Lower lobe of right lung (tissue), 2 donors: ENCODE measurements at regions not wholly inside any gene's neighbourhood (a gene's known extent, or its start where the extent isn't known, plus 50 kb on each side); places are given as distances from the start of the nearest gene placed in this dataset.

Source experiments
- ATAC-seq, 2 donors: fragments of 200-7000 bp; cut with Tn5 transposase; one replicate each; pipeline ENCODE4 v1.9.1; 2020 to 2022; ENCODE audit warnings: mild to moderate bottlenecking in 2 of 2, moderate library complexity in 2 of 2
- DNase-seq: peaks from one replicate; pipeline ENCODE4 v3.0.0-alpha.2; 2020
- H3K27ac ChIP-seq: fragments of 200-600 bp; one replicate; pipeline ENCODE4 v1.8.0; 2022
- H3K27me3 ChIP-seq: fragments of 200-600 bp; one replicate; pipeline ENCODE4 v1.8.0; 2022; ENCODE audit warnings: low read depth
- H3K36me3 ChIP-seq: fragments of 200-600 bp; one replicate; pipeline ENCODE4 v1.8.0; 2022; ENCODE audit warnings: mild to moderate bottlenecking
- H3K4me1 ChIP-seq: fragments of 200-600 bp; one replicate; pipeline ENCODE4 v1.8.0; 2022
- H3K4me3 ChIP-seq: fragments of 200-600 bp; one replicate; pipeline ENCODE4 v1.8.0; 2022; ENCODE audit warnings: mild to moderate bottlenecking
- H3K9me3 ChIP-seq: fragments of 200-600 bp; one replicate; pipeline ENCODE4 v1.8.0; 2022
- intact Hi-C: fragments of 100-400 bp; cut with DNase I; formaldehyde crosslinking; loops from one replicate; pipeline ENCODE4 v1.11.0; 2022
- TF ChIP-seq, protein P1 (sequence below): fragments of 200-600 bp; IDR thresholded peaks from one replicate; pipeline ENCODE4 v1.8.0; 2022; ENCODE audit warnings: antibody characterized with exemption, mild to moderate bottlenecking
- donor health status: DM: no; HTN: yes; CAD: no; lungs with severe emphysema.

DNA sequence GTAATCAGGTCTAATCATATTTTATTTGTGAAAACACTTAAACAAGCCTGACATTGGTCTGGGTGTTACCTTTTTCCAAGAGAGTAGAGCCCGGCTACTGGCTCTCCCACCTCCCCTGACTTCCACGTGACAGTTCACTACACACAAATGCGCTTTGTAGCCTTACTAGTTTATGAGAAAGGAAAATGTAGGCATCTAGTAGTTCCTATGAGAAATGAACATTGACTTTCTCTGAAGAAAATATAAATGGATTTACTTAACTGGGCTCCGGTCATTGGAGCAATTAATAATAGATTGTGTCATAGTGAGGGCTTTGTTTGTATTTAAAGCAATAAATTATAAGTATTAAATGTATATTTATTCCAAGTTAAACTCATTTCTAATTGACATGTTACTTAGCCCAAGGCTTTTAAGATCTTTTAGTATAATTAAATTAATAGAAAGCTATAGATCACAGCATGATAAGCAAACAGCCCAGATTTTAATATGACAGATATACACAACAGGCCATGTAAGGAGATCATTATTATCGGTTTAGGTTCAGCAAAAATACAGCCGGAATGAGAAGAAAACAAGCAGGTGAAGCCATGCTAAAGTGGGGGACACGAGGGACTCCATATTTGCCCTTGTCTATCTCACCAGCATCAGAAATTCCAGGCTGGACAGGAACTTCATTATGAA, 756.5 kb upstream of the ADAMTS16 start:
- Histone ChIP-seq H3K27ac (no peak overlapping the region), H3K4me3 (no peak overlapping the region), H3K36me3 (no peaks in the 10 kb centered on the region), H3K9me3 (no peaks in the 10 kb centered on the region), H3K27me3 (no peaks in the 10 kb centered on the region), H3K4me1 (no peaks in the 10 kb centered on the region)
- intact Hi-C loops: no loop called here
- ATAC-seq (no peak), DNase-seq (no peak)
- TF ChIP-seq, protein P1, sequence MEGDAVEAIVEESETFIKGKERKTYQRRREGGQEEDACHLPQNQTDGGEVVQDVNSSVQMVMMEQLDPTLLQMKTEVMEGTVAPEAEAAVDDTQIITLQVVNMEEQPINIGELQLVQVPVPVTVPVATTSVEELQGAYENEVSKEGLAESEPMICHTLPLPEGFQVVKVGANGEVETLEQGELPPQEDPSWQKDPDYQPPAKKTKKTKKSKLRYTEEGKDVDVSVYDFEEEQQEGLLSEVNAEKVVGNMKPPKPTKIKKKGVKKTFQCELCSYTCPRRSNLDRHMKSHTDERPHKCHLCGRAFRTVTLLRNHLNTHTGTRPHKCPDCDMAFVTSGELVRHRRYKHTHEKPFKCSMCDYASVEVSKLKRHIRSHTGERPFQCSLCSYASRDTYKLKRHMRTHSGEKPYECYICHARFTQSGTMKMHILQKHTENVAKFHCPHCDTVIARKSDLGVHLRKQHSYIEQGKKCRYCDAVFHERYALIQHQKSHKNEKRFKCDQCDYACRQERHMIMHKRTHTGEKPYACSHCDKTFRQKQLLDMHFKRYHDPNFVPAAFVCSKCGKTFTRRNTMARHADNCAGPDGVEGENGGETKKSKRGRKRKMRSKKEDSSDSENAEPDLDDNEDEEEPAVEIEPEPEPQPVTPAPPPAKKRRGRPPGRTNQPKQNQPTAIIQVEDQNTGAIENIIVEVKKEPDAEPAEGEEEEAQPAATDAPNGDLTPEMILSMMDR: no peak

DNA sequence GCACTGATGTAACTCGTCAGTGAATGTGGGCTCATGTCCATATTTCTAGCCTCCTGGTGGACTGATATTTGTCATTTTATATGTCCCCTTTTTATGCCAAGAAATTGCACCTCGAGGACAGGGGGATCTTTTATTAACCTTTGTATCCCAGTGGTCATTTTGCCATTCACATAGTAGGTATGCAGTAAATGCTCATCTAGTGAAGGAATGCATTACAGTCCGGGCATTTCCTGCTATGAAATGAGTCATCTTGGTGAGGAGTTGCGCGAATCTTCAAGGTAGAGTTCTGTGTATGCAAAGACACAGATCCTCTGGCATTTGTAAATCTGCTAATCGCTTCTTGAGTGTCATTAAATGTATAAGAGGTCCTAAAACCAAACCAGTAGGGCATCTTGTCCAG, 755.5 kb upstream of the ADAMTS16 start:
- no peaks in the 10 kb centered on the region for H3K9me3 ChIP-seq
- H3K27ac ChIP-seq: no peak overlapping the region
- H3K36me3 ChIP-seq: no peaks in the 10 kb centered on the region
- TF ChIP-seq, protein P1: no peak
- no peak overlapping the region for H3K4me3 ChIP-seq
- H3K4me1 ChIP-seq: no peaks in the 10 kb centered on the region
- no peaks in the 10 kb centered on the region for H3K27me3 ChIP-seq
- DNase-seq (no peak), ATAC-seq (no peak)
- intact Hi-C loops: no loop called here

DNA sequence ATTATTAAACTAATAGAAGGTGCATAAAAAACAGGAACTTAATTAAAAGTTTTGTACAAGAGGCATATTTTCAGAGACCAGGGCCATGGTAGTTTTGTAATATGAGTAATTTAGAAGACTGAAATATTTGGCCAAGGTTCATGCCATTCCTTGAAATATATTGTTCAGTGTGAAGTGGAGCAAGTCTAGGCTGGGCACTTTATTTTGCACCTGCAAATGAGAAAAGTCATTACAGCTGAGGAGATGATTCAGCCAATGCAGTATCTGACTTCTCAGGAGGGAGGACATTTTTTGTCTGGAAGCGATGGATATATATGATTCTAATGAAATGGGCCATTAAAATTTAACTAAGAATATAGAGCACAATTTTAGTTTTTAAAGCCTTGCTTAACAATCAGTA, 754.0 kb upstream of the ADAMTS16 start:
- DNase-seq (no peak), ATAC-seq (no peak)
- intact Hi-C loops: no loop called here
- H3K27me3 ChIP-seq: no peaks in the 10 kb centered on the region
- H3K4me3 ChIP-seq: no peak overlapping the region
- no peaks in the 10 kb centered on the region for H3K36me3 ChIP-seq
- no peaks in the 10 kb centered on the region for H3K9me3 ChIP-seq
- no peak overlapping the region for H3K27ac ChIP-seq
- H3K4me1 ChIP-seq: no peaks in the 10 kb centered on the region
- TF ChIP-seq, protein P1: no peak

DNA sequence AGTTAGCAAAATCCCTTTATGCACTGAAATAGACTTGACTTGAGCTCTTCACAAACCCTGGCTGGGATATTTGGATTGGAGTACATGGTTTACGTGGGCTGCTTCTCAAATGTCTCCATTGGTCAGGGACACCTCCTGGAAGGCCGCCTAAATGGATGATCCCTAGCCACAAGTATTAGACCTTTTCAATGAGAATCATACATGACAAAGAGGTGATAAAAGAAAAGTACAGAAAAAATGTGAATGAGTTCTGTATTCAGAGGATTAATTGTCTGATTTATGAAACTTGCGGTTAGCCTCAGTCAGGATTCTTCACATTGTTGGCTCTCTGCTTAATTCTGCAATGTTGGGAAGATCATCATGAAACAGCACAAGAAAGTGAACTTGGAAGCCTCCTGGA, 752.8 kb upstream of the ADAMTS16 start:
- no peaks in the 10 kb centered on the region for H3K27me3 ChIP-seq
- ATAC-seq: no peak
- H3K9me3 ChIP-seq: no peaks in the 10 kb centered on the region
- H3K4me3 ChIP-seq: no peak overlapping the region
- intact Hi-C loops: no loop called here
- no peak overlapping the region for H3K27ac ChIP-seq
- H3K36me3 ChIP-seq: no peaks in the 10 kb centered on the region
- H3K4me1 ChIP-seq: no peaks in the 10 kb centered on the region
- TF ChIP-seq, protein P1: no peak
- no peak for DNase-seq

DNA sequence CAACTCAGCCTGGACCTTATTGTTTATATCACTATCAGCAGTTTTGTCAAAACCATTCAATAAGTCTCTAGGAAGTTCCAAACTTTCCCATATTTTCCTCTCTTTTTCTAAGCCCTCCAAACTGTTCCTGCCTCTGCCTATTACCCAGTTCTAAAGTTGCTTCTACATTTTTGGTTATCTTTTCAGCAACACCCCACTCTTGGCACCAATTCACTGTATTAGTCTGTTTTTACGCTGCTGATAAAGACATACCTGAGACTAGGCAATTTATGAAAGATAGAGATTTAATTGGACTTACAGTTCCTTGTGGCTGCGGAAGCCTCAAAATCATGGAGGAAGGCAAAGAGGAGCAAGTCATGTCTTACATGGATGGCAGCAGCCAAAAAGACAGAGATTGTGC, 744.4 kb upstream of the ADAMTS16 start:
- intact Hi-C loops: no loop called here
- no peak overlapping the region for H3K4me3 ChIP-seq
- TF ChIP-seq, protein P1: no peak
- H3K4me1 ChIP-seq: no peaks in the 10 kb centered on the region
- H3K27ac ChIP-seq: no peak overlapping the region
- H3K9me3 ChIP-seq: no peaks in the 10 kb centered on the region
- DNase-seq (no peak), ATAC-seq (no peak)
- no peaks in the 10 kb centered on the region for H3K27me3 ChIP-seq
- H3K36me3 ChIP-seq: no peaks in the 10 kb centered on the region
